NCI-H510A (cell line): ENCODE measurements at regions not wholly inside any gene's neighbourhood (a gene's known extent, or its start where the extent isn't known, plus 50 kb on each side); places are given as distances from the start of the nearest gene placed in this dataset.
"Not testable (repeated sequence)": the region's sequence is repeated elsewhere in the genome, so short reads cannot be mapped to it uniquely, and the experiment has no call there.

Experiments
- DNase-seq: peaks from one replicate; lab custom pipeline; 2025; lab: John Stamatoyannopoulos, UW

DNA sequence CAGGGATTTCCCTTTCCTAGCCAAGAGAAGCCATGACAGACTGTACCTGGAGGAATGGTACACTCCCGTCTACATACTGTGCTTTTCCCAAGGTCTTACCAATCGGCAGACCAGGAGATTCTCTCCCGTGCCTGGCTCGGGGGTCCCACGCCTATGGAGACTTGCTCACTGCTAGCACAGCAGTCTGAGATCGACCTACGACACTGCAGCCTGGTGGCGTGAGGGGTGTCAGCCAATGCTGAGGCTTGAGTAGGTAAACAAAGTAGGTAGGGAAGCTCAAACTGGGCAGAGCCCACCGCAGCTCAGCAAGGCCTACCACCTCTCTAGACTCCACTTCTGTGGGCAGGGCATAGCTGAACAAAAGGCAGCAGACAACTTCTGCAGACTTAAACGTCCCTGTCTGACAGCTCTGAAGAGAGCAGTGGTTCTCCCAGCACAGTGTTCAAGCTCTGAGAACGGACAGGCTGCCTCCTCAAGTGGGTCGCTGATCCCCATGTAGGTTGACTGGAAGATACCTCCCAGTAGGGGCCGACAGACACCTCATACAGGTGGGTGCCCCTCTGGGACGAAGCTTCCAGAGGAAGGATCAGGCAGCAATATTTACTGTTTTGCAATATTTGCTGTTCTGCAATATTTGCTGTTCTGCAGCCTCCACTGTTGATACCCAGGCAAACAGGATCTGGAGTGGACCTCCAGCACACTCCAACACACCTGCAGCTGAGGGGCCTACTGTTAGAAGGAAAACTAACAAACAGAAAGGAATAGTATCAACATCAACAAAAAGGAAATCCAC lies 270.4 kb upstream of the TLE3 start:
- not testable (repeated sequence) for DNase-seq

DNA sequence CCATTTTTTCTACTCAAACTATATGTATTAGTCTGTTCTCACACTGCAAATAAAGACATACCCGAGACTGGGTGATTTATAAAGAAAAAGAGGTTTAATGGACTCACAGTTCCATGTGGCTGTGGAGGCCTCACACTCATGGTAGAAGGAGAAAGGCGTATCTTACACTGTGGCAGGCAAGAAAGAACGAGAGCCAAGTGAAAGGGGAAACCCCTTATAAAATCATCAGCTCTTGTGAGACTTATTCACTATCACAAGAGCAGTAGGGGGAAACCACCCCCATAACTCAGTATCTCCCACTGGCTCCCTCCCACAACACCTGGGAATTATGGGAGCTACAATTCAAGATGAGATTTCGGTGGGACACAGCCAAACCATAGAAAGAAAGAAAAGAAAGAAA lies 266.3 kb upstream of the TLE3 start:
- DNase-seq, result not testable (repeated sequence)

DNA sequence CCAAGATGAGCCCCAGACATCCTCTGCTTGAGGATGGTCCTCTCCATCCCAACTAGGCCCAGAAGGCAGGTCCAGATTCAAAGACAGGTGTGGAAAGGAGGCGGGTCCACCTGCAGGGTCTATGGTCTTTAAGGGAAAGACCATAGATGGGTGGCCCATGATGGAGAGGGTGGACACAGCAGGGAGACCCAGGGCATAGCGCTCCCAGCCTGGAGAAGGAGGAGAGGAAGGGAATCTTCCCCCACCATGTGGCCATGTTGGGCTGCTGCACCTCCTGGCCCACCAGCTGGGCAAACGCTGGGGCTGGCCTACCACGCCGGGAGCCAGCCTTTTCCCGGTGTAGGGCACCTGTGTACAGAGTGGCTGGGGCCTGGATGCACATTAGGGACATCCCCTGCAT lies 265.2 kb upstream of the TLE3 start:
- DNase-seq, result no peak

- no peak for DNase-seq
These were observed 264.6 kb upstream of the TLE3 start for GRCh38 chr15:70362350-70362749.

- DNase-seq, result no peak
These were observed 264.2 kb upstream of the TLE3 start for GRCh38 chr15:70361891-70362290.

DNA sequence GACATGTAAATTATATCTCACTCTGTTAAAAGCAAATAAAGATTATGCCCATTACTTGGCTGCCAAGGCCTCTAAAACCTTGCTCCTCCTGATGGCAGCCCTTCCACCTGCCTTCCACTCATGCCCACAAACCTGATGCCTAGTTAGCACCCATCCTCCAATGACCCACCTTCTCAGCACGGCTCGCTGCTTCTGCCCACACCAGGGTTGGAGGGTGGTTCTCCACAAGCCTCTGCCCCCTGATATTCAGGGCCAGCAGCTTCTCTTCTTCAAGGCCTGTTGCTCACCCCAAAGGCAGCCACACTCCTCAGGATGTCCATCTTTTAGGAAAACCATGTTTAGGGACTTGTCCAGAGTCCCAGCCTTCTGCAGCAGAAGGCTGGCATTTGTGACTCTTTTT lies 263.4 kb upstream of the TLE3 start:
- no peak for DNase-seq

DNA sequence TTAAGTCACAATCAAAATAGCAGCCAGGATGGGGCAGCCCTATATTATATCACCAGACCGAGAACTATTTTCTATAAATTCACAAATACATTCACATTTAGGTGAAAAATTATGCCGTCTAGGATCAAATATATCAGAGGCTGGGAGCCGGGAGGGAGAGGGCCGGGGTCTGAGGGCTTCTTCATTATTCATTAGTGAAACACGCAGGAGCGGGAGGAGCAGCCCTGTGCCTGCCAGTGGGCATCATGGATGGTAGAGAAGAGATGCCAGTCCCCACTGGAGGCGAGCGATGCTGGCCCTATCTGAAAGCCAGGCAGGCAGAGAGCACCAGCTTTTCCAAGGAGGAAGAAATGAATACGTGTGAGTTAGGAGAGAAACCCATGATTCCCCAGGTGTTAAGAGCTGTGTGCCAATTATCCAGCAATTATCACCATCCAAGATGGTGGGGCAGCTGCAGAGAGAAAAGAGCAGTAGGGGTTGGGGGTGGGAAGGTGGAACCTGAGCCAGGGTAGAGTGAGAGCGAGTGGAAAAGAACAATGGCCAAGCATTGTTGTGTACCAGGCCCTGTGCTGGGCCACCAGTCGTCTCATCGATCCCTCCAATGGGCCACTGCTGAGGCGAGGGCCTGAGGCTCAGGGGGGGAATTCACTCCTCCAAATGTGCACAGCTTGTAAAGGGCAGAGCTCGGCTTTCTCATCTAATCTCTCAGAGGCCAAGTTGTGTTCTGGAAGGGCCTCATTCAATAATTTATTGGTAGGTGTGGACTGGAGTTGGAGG lies 261.3 kb upstream of the TLE3 start:
- no peak for DNase-seq

GRCh38 chr15:70358011-70358819 lies 260.5 kb upstream of the TLE3 start:
- no peak for DNase-seq

- no peak for DNase-seq
These were observed 259.7 kb upstream of the TLE3 start for GRCh38 chr15:70357453-70357852.

- DNase-seq, result no peak
These were observed 259.2 kb upstream of the TLE3 start for GRCh38 chr15:70356919-70357318.

DNA sequence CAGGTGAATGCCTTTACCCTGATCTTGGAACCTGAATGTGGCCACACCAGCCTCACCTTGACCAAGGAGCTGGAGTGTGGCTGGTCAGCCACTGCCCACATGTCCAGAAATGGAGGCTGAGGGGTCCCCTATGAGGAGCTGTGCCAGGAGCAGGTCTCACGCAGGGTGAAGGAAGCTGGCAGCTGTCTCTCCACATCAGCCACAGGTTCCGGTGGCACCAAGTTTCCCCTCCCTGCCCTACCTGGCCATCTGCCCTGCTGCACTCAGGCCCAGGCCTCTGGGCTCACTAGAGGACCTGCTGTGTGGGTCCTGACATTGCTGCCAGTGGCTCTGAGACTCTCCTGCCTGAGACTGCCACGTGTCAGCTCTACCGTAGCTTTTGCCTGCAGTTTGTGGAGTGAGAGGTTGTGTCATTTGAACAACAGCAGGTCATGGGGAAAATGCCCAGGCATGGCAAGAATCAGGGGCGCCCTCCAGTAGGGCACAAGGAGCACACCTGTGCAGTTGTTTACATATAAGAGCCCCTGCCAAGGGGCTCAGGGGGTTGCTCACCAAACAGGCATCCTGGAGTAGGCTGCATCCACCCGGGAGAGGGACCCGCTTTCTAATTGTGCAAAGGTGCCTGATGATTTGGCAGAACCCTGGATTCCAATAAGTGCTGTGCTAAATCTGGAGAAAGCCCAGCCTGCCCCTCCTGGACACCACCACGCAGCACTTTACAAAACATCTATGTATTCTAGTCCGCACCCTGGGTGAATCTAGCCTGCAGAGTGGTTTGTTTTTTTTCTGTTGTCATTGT lies 258.5 kb upstream of the TLE3 start:
- DNase-seq, result no peak

DNA sequence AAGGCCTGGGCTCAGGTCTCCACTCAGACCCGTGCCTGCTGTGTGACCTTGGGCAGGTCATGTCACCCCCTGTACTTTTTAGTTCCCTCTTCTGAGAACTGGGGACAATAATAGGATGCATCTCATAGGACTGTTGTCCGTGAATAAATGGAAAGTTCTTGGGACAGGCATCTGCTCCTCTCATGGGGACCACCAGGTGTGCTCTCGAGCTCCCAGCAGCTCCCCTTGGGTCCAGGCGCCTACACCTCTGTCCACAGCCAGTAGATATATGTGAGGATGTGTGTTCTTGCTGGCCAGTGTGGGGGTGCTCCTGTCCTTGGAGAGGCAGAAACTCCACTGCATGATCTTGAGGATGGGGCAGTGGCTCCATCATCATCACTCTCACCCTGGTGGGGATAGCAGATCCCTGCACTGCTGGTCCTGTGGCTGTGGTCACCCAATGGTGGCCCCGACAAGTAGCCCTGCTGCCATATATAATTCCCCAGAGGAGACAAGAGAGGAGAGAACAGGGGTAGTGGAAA lies 257.6 kb upstream of the TLE3 start:
- no peak for DNase-seq

GRCh38 chr15:70354346-70354905 lies 256.7 kb upstream of the TLE3 start:
- no peak for DNase-seq

DNA sequence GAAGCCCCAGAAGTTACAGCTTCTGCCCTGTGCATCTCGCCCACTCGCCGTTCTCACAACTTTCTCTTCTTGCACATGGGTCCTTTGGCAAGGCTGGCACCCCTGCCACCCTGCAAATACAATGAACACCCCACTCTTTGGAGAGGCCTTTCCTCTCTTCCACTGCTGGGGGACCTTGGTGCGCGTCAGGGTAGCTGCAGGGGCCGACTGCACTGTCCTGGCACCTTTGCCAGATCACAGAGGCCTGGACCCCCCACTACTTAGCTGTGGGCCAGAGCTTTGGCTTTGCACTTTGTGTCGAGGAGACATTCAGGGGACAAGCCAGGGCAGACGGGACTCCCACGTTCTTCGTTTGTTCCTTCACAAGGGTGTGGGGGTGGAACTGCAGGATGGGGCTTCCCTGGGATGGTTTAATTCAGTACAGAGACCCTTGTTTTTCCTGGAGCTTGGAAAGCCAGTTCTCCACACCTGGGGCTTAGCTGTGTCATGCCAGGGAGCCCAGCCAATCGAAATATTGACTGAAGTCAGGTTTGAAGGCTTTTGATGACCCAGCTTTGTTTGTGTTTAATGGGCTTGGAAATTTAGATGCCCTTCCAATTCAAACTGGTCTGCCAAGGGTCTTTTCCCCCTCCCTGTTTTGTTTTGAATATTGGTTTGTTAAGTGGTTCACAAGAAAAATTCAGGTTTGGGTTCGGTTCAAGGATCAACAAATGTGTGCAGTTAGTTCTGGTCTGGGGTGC lies 256.1 kb upstream of the TLE3 start:
- DNase-seq, result no peak

DNA sequence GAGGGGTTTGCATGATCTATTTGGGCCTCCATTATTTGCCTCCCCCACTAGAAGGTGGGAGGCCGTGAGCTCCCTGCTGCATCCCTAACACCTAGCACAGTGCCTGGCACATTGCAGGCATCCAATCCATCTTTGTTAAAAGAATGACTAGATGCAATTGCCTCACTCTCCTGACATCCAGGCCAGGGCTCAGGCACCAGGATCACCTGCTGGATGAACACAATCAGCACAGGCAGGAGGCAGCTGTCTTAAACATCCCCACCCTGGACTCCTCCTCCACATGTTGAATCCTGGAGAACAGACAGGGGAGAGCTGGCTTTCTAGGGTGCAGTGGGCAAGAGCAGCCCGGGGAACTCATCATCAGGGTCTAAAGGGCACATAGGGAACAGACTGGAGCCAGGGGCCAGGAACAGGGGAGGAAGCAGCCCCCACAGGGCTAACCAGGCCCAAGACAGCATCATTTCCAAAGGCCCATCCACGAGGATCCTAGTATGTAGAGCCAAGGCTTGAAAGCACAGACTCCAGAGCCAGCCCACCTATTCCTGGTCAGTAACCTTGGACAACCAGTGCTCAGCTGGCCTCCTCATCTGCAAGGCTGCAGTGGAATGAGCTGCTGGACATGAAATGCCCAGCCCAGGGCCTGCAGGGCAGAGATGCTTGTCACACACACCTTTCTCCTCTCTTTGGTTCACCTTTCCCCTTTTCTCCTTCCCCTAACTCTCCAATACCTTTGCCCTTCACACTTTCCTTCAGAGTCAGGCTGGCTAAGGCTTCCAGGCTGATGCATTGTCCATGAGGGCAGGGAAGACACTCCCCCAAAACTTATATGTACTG lies 254.4 kb upstream of the TLE3 start:
- no peak for DNase-seq

DNA sequence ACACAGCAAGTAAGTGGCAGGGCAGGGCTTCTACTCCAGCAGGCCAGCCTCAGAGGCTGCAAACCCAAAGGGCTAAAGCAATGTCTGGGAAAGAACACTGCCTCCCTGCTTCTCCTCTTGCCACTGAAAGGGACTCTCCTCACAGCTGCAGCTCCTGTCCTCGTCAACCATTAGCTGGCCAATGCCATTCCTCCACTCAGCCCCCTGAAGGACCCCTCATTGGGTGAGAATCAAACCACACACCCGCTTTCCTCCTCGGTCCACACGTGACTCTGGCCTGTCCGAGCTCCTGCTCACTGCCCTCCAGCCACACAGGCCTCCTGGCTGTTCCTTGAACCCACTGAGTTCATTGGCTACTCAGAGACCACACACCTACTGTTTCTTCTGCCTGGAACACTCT lies 253.7 kb upstream of the TLE3 start:
- DNase-seq, result no peak

DNA sequence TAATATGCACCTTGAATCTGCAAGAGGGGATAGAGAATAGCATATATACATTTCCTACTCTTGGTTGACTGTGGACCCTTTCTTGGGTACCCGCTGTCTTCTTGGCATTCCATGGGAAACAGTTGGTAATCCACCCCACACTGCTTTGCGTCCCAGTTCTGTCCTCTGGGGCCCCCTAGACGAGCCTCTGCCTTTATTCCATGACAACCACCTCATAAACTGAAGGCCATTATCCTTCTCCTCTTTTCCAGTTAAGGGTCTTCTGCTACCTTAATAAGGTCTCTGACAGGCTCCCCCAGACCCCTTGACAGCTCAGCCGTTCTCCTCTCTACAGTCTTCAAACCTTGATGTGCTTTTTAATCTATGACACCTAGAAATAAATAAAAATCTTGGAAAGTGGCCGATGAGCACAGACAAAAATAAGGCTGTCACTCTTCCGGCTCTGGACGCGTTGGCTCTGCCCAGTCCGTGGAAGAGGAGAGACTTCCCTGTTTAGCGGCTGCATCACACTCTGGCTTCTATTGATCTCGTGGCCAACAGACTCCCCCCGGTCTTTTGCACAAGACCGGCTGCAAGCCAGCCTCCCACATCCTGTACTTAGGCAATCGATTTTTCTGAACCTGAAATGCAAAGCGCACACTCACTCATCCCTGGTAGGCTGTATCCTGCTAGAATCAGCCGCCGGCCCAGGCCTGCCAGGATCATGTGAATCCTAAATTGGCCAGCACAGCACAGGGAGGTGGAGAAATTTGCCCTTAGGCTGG lies 251.0 kb upstream of the TLE3 start:
- DNase-seq, result no peak

GRCh38 chr15:70348226-70348543 lies 250.5 kb upstream of the TLE3 start:
- DNase-seq, result no peak
